Endodermal cell (in vitro differentiated cells): ENCODE measurements at regions not wholly inside any gene's neighbourhood (a gene's known extent, or its start where the extent isn't known, plus 50 kb on each side); places are given as distances from the start of the nearest gene placed in this dataset.

ENCODE experiments used
- DNase-seq: peaks from one replicate; pipeline ENCODE4 v3.0.0-alpha.2; 2017
- H3K27ac ChIP-seq: 2 replicates; pipeline ENCODE4 v1.5.1; 2013; ENCODE audit warnings: mild to moderate bottlenecking, low read depth, low read length, moderate library complexity
- H3K27me3 ChIP-seq: 2 replicates; pipeline ENCODE4 v1.6.1; 2013; ENCODE audit warnings: mild to moderate bottlenecking, low read length, moderate library complexity; ENCODE audit not compliant: insufficient read depth, control insufficient read depth, poor library complexity, severe bottlenecking
- H3K36me3 ChIP-seq: 2 replicates; pipeline ENCODE4 v1.7.0; 2013; ENCODE audit warnings: mild to moderate bottlenecking, low read length, moderate library complexity; ENCODE audit not compliant: control insufficient read depth, insufficient read depth
- H3K4me1 ChIP-seq: one replicate; pipeline ENCODE4 v1.7.0; 2013; ENCODE audit warnings: low read length; ENCODE audit not compliant: control insufficient read depth, insufficient read depth
- H3K4me3 ChIP-seq: 2 replicates; pipeline ENCODE4 v1.5.1; 2013; ENCODE audit warnings: mild to moderate bottlenecking, low read length, moderate library complexity
- H3K9ac ChIP-seq: 2 replicates; pipeline ENCODE4 v1.6.1; 2013; ENCODE audit warnings: mild to moderate bottlenecking, low read length, moderate library complexity; ENCODE audit not compliant: poor library complexity, severe bottlenecking; ENCODE audit errors: extremely low read depth
- H3K9me3 ChIP-seq: 2 replicates; pipeline ENCODE4 v1.6.1; 2013; ENCODE audit warnings: mild to moderate bottlenecking, low read length, moderate library complexity; ENCODE audit not compliant: control insufficient read depth
- H3K27ac Mint-ChIP-seq: 2 replicates; pipeline ENCODE4 v1.8.0; 2020; ENCODE audit warnings: mixed read lengths
- H3K27me3 Mint-ChIP-seq: 2 replicates; pipeline ENCODE4 v1.8.0; 2021; ENCODE audit warnings: mild to moderate bottlenecking, mixed read lengths; ENCODE audit not compliant: insufficient read depth
- H3K36me3 Mint-ChIP-seq: 2 replicates; pipeline ENCODE4 v1.8.0; 2020; ENCODE audit warnings: low read depth, mixed read lengths
- H3K4me1 Mint-ChIP-seq: 2 replicates; pipeline ENCODE4 v1.8.0; 2020; ENCODE audit warnings: mixed read lengths
- H3K4me3 Mint-ChIP-seq: 2 replicates; pipeline ENCODE4 v1.8.0; 2020; ENCODE audit warnings: mild to moderate bottlenecking, moderate library complexity, mixed read lengths
- H3K9me3 Mint-ChIP-seq: 2 replicates; pipeline ENCODE4 v1.8.0; 2020; ENCODE audit warnings: mild to moderate bottlenecking, mixed read lengths
- CTCF ChIP-seq: fragments of 200-600 bp; sonication (generic); conservative IDR thresholded peaks from 2 replicates; pipeline ENCODE4 v1.5.0; 2021; ENCODE audit warnings: antibody characterized with exemption, mild to moderate bottlenecking
- WGBS, 2 experiments: methylation state at CpG; one replicate each; pipeline versions ENCODE4 v1.1.5 to v1.1.7; 2013; ENCODE audit warnings: missing lambda C conversion rate in 2 of 2, mixed read lengths in 1 of 2; ENCODE audit not compliant: insufficient coverage in 1 of 2, insufficient read length in 1 of 2; 5-methylcytosine and 5-hydroxymethylcytosine counted together

DNA sequence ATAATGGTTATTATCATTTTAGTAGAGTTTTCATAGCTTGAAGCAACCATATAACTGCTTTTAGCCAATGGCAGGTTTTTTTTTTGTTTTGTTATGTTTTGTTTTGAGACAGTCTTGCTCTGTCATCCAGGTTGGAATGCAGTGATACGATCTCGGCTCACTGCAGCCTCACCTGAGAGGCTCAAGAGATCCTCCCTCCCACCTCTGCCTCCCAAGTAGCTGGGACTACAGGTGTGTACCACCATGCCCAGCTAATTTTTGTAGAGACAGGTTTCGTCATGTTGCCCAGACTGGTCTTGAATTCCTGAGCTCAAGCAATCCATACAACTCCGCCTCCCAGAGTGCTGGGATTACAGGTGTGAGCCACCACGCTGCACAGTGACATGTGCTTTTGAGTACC is 117.5 kb upstream of the GAREM1 start:
- Histone ChIP-seq H3K9ac (no peak overlapping the region), H3K27me3 (no peaks in the 10 kb centered on the region), H3K27ac (no peak overlapping the region), H3K4me3 (no peak overlapping the region), H3K36me3 (no peaks in the 10 kb centered on the region), H3K9me3 (no peaks in the 10 kb centered on the region), H3K4me1 (no peaks in the 10 kb centered on the region)
- 89 to 95% methylated on average over 3 to 5 of the region's 5 CpGs for WGBS, 2 experiments
- TF ChIP-seq CTCF, result no peak
- Mint-ChIP-seq H3K9me3 (peaks cover 6% of the 10 kb centered on the region), H3K27ac (no peak overlapping the region), H3K27me3 (no peaks in the 10 kb centered on the region), H3K36me3 (no peaks in the 10 kb centered on the region), H3K4me3 (no peak overlapping the region), H3K4me1 (peaks cover 8% of the 10 kb centered on the region)
- DNase-seq, result no peak

GRCh38 chr18:32583431-32583830 is 112.7 kb upstream of the GAREM1 start:
- Histone ChIP-seq H3K9me3 (peaks cover 7% of the 10 kb centered on the region), H3K9ac (no peak overlapping the region), H3K27ac (no peak overlapping the region), H3K4me3 (no peak overlapping the region), H3K36me3 (no peaks in the 10 kb centered on the region), H3K27me3 (no peaks in the 10 kb centered on the region), H3K4me1 (no peaks in the 10 kb centered on the region)
- no peaks in the 10 kb centered on the region for H3K36me3 Mint-ChIP-seq
- no peak overlapping the region for H3K27ac Mint-ChIP-seq
- WGBS, 2 experiments, result 100% methylated on average over 1 of the region's 1 CpG; no CpG with 5 or more reads in 1 of the 2 experiments
- H3K4me3 Mint-ChIP-seq, result no peak overlapping the region
- H3K27me3 Mint-ChIP-seq, result no peaks in the 10 kb centered on the region
- no peak for TF ChIP-seq CTCF
- peaks cover 22% of the 10 kb centered on the region for H3K9me3 Mint-ChIP-seq
- peaks cover 8% of the 10 kb centered on the region for H3K4me1 Mint-ChIP-seq
- no peak for DNase-seq

DNA sequence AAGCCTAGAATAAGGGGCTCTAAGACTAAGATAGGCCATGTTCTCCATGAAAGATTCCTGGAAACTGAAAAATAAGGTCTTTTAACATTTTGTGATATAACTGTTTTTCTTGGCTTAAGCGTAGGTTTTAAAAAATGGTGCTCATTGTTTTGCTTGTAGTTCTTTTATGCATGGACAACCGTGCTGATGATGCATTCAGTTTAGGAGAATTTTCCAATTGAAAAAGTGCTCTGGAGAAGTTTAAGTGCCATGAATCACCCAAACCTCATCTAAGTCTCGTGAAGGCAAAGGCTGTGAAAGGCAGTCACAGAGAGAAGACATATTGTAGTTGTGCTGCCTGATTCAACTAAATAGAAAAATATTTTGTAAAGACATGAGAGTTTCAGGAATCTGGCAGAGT is 111.8 kb upstream of the GAREM1 start:
- no peak overlapping the region for H3K27ac ChIP-seq
- TF ChIP-seq CTCF, result no peak
- Mint-ChIP-seq H3K27me3 (no peaks in the 10 kb centered on the region), H3K4me1 (peaks cover 8% of the 10 kb centered on the region), H3K4me3 (no peak overlapping the region), H3K27ac (no peak overlapping the region), H3K9me3 (peaks cover 22% of the 10 kb centered on the region), H3K36me3 (no peaks in the 10 kb centered on the region)
- no peak overlapping the region for H3K4me3 ChIP-seq
- no peaks in the 10 kb centered on the region for H3K27me3 ChIP-seq
- no peaks in the 10 kb centered on the region for H3K4me1 ChIP-seq
- WGBS, 2 experiments, result 74 to 86% methylated on average over 3 of the region's 3 CpGs
- H3K36me3 ChIP-seq, result no peaks in the 10 kb centered on the region
- no peak overlapping the region for H3K9ac ChIP-seq
- no peak for DNase-seq
- H3K9me3 ChIP-seq, result peaks cover 7% of the 10 kb centered on the region
